HCT116 (cell line): ENCODE measurements at regions not wholly inside any gene's neighbourhood (a gene's known extent, or its start where the extent isn't known, plus 50 kb on each side); places are given as distances from the start of the nearest gene placed in this dataset.

ENCODE experiments used
- ATF3 ChIP-seq: IDR thresholded peaks from 2 replicates; pipeline ENCODE4 v1.6.1; 2012
- CBX3 ChIP-seq: IDR thresholded peaks from 2 replicates; pipeline ENCODE4 v1.6.1; 2012; ENCODE audit warnings: low read depth
- CTCF ChIP-seq, 3 experiments: fragments of 200-600 bp in 1 of 3; sonication (generic) in 1 of 3; IDR thresholded peaks in 2 of 3; conservative IDR thresholded peaks in 1 of 3; 2 replicates each; pipeline ENCODE4 v1.5.1; 2012 to 2017; ENCODE audit warnings: low read depth in 2 of 3, low read length in 2 of 3, antibody characterized with exemption in 1 of 3, borderline replicate concordance in 1 of 3, control low read depth in 1 of 3, mild to moderate bottlenecking in 1 of 3, mixed read lengths in 1 of 3, mixed run types in 1 of 3, moderate library complexity in 1 of 3; ENCODE audit not compliant: insufficient read depth in 1 of 3
- EZH2 ChIP-seq: fragments of 200-600 bp; sonication (generic); IDR thresholded peaks from 2 replicates; pipeline ENCODE4 v1.6.1; 2017; ENCODE audit warnings: antibody characterized with exemption, mixed run types
- POLR2A ChIP-seq: IDR thresholded peaks from 2 replicates; pipeline ENCODE4 v1.7.0; 2011; ENCODE audit warnings: borderline replicate concordance; ENCODE audit not compliant: insufficient read depth, insufficient read length; ENCODE audit errors: extremely low read depth
- YY1 ChIP-seq: IDR thresholded peaks from 2 replicates; pipeline ENCODE4 v1.6.1; 2011; ENCODE audit warnings: low read length, low read depth, moderate library complexity, mild to moderate bottlenecking; ENCODE audit not compliant: insufficient replicate concordance; ENCODE audit errors: extremely low read depth

DNA sequence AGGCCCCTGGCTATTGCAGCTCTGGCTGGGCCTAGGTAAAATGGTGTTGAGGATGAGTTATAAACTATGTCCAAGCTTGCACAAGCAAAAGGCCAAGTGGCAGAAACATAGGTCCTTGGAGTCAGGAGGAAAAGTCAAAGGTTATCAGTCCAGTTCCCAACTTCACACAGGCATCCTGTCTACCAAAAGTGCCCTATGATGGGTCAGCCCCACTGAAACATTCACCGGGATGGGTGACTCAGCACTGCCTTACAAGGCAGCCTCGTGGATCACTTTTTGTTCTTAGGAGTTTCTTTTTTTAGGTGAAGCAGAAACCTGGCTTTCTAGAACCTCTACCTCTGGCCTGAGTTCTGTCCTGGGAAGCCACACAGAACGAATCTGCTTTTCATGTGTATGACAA is 158.8 kb upstream of the LYZL2 start:
- TF ChIP-seq EZH2, result no peak
- TF ChIP-seq ATF3, result no peak
- TF ChIP-seq CTCF (IDR thresholded peaks at IDR 0.05 in 2 of 3, conservative IDR thresholded peaks at IDR 0.05 in 1 of 3; ENCODE audit: borderline replicate concordance in 1 of 3, insufficient read depth in 1 of 3, low read depth in 2 of 3, low read length in 2 of 3), result no peak
- no peak for TF ChIP-seq POLR2A
- TF ChIP-seq YY1, result no peak
- TF ChIP-seq CBX3, result no peak
